Smooth muscle cell (in vitro differentiated cells): ENCODE measurements at regions not wholly inside any gene's neighbourhood (a gene's known extent, or its start where the extent isn't known, plus 50 kb on each side); places are given as distances from the start of the nearest gene placed in this dataset.

Experiments used
- DNase-seq: peaks from one replicate; lab custom pipeline; 2025; ENCODE audit not compliant: unreplicated experiment; lab: John Stamatoyannopoulos, UW
- H2AFZ ChIP-seq: fragments of 200-600 bp; sonication (generic); 2 replicates; pipeline ENCODE4 v1.6.0; 2016; ENCODE audit warnings: antibody characterized with exemption, low read depth, mild to moderate bottlenecking
- H3F3A ChIP-seq: fragments of 200-600 bp; sonication (generic); 2 replicates; pipeline ENCODE4 v1.6.0; 2017; ENCODE audit warnings: antibody characterized with exemption, low read depth
- H3K27ac ChIP-seq: fragments of 200-600 bp; sonication (generic); 2 replicates; pipeline ENCODE4 v1.5.1; 2016; ENCODE audit warnings: low read depth, mild to moderate bottlenecking
- H3K27me3 ChIP-seq: fragments of 200-600 bp; sonication (generic); 2 replicates; pipeline ENCODE4 v1.6.1; 2016; ENCODE audit warnings: low read depth, mild to moderate bottlenecking
- H3K36me3 ChIP-seq: fragments of 200-600 bp; sonication (generic); 2 replicates; pipeline ENCODE4 v1.5.1; 2016; ENCODE audit warnings: low read depth
- H3K4me1 ChIP-seq: fragments of 200-600 bp; sonication (generic); 2 replicates; pipeline ENCODE4 v1.5.1; 2016; ENCODE audit warnings: low read depth
- H3K4me2 ChIP-seq: fragments of 200-600 bp; sonication (generic); 2 replicates; pipeline ENCODE4 v1.6.0; 2016; ENCODE audit warnings: mild to moderate bottlenecking
- H3K4me3 ChIP-seq: fragments of 200-600 bp; sonication (generic); 2 replicates; pipeline ENCODE4 v1.5.1; 2016; ENCODE audit warnings: mild to moderate bottlenecking
- H3K79me2 ChIP-seq: fragments of 200-600 bp; sonication (generic); 2 replicates; pipeline ENCODE4 v1.6.0; 2016; ENCODE audit warnings: low read depth, mild to moderate bottlenecking
- H3K9ac ChIP-seq: fragments of 200-600 bp; sonication (generic); 2 replicates; pipeline ENCODE4 v1.6.0; 2016; ENCODE audit warnings: low read depth
- H3K9me3 ChIP-seq: fragments of 200-600 bp; sonication (generic); replicated peaks from 2 replicates; pipeline ENCODE4 v1.5.1; 2016; ENCODE audit warnings: low read depth
- H4K20me1 ChIP-seq: fragments of 200-600 bp; sonication (generic); 2 replicates; pipeline ENCODE4 v1.6.0; 2016; ENCODE audit warnings: low read depth
- WGBS: methylation state at CpG from one replicate; pipeline ENCODE4 v1.1.7; 2016; ENCODE audit warnings: low lambda C conversion rate; 5-methylcytosine and 5-hydroxymethylcytosine counted together
- TF ChIP-seq, protein P1 (sequence below): fragments of 200-600 bp; sonication (generic); IDR thresholded peaks from 2 replicates; pipeline ENCODE4 v1.5.1; 2017; ENCODE audit warnings: borderline replicate concordance, mild to moderate bottlenecking, antibody characterized with exemption; ENCODE audit not compliant: insufficient read depth, poor library complexity, severe bottlenecking

- H3K27me3 ChIP-seq, result peaks cover 9% of the 10 kb centered on the region
- WGBS, result 85% methylated on average over 8 of the region's 8 CpGs
- H3K4me3 ChIP-seq, result no peak overlapping the region
- no peak overlapping the region for H3K4me2 ChIP-seq
- no peaks in the 10 kb centered on the region for H3K79me2 ChIP-seq
- H3K9me3 ChIP-seq, result no peaks in the 10 kb centered on the region
- no peaks in the 10 kb centered on the region for H3K4me1 ChIP-seq
- no peaks in the 10 kb centered on the region for H3F3A ChIP-seq
- H4K20me1 ChIP-seq, result no peaks in the 10 kb centered on the region
- H3K9ac ChIP-seq, result no peak overlapping the region
- H3K27ac ChIP-seq, result no peak overlapping the region
- H3K36me3 ChIP-seq, result no peaks in the 10 kb centered on the region
- TF ChIP-seq, protein P1, sequence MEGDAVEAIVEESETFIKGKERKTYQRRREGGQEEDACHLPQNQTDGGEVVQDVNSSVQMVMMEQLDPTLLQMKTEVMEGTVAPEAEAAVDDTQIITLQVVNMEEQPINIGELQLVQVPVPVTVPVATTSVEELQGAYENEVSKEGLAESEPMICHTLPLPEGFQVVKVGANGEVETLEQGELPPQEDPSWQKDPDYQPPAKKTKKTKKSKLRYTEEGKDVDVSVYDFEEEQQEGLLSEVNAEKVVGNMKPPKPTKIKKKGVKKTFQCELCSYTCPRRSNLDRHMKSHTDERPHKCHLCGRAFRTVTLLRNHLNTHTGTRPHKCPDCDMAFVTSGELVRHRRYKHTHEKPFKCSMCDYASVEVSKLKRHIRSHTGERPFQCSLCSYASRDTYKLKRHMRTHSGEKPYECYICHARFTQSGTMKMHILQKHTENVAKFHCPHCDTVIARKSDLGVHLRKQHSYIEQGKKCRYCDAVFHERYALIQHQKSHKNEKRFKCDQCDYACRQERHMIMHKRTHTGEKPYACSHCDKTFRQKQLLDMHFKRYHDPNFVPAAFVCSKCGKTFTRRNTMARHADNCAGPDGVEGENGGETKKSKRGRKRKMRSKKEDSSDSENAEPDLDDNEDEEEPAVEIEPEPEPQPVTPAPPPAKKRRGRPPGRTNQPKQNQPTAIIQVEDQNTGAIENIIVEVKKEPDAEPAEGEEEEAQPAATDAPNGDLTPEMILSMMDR, result no peak
- H2AFZ ChIP-seq, result no peak overlapping the region
- no peak for DNase-seq
These were observed 787.6 kb downstream of the BRD1 start for GRCh38 chr22:49040111-49040510.

DNA sequence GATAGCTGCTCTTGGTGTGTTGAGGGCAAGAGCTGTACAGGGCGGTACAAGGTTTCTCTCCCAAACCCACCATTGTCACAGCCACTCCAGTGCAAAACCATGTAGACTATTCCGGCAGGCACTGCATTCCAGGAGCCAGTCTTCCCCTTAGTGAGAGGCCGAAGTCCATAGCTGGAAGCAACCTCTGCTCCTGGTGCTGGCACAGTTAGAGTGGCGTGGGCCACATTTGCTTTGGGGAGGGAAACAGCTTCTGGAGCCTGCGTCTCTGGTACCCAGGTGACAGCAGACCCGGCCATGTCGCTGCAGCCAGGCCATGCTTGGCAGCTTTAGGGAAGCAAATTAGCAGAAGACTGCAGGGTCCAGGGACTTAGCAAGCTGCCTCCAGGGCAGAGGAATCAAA, 788.0 kb downstream of the BRD1 start:
- H3K27ac ChIP-seq, result no peak overlapping the region
- no peak overlapping the region for H3K4me2 ChIP-seq

DNA sequence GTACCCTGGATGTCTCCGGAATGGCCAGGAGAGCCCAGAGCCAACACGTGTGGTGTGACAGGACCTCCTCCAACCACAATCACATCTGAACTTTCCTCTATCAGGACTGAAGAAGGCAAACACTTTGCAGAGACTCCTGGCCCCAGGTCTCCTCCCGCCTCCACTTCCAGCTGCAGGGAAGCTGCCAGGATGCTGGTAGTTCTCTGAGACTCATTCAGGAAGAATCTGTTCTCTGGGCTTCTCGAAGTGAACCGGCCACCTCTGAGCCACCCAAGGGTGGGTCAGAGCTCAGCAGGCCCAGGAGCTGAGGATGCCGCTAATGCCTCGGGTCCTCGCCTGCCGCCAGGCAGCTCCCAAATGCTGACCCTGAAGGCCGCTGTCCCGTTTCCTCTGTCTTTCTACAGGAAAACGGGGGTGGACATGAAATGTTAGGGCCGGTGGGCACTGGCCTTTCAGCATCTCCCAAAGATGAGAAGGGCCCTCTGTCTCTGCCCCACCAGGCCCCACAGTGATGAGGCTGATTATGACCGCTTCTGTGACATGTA, 789.9 kb downstream of the BRD1 start:
- no peak overlapping the region for H3K9ac ChIP-seq
- H3K4me3 ChIP-seq, result no peak overlapping the region
- WGBS, result 93% methylated on average over 14 of the region's 14 CpGs
- no peak for DNase-seq
- no peaks in the 10 kb centered on the region for H4K20me1 ChIP-seq
- H3K4me1 ChIP-seq, result no peaks in the 10 kb centered on the region
- H3K9me3 ChIP-seq, result no peaks in the 10 kb centered on the region
- no peak overlapping the region for H3K4me2 ChIP-seq
- H3K27me3 ChIP-seq, result peaks cover 9% of the 10 kb centered on the region
- no peaks in the 10 kb centered on the region for H3K36me3 ChIP-seq
- H3K79me2 ChIP-seq, result no peaks in the 10 kb centered on the region
- H3K27ac ChIP-seq, result no peak overlapping the region
- H2AFZ ChIP-seq, result no peak overlapping the region
- TF ChIP-seq, protein P1, result no peak
- no peaks in the 10 kb centered on the region for H3F3A ChIP-seq

More for the DNA sequence above, 788.0 kb downstream of the BRD1 start:
- Histone ChIP-seq H2AFZ (no peak overlapping the region), H3F3A (no peaks in the 10 kb centered on the region), H3K4me3 (no peak overlapping the region), H3K79me2 (no peaks in the 10 kb centered on the region), H3K4me1 (no peaks in the 10 kb centered on the region), H3K9me3 (no peaks in the 10 kb centered on the region), H4K20me1 (no peaks in the 10 kb centered on the region), H3K27me3 (peaks cover 9% of the 10 kb centered on the region), H3K36me3 (no peaks in the 10 kb centered on the region), H3K9ac (no peak overlapping the region)
- 83% methylated on average over 7 of the region's 7 CpGs for WGBS
- TF ChIP-seq, protein P1, result no peak
- no peak for DNase-seq

GRCh38 chr22:49036513-49036912, 791.2 kb downstream of the BRD1 start:
- no peak overlapping the region for H3K4me3 ChIP-seq
- H3F3A ChIP-seq, result no peaks in the 10 kb centered on the region
- H2AFZ ChIP-seq, result no peak overlapping the region
- 93% methylated on average over 10 of the region's 10 CpGs for WGBS
- TF ChIP-seq, protein P1, result no peak
- no peak for DNase-seq
- no peak overlapping the region for H3K9ac ChIP-seq
- H3K36me3 ChIP-seq, result no peaks in the 10 kb centered on the region
- H3K27ac ChIP-seq, result no peak overlapping the region
- H3K9me3 ChIP-seq, result no peaks in the 10 kb centered on the region
- H3K27me3 ChIP-seq, result peaks cover 7% of the 10 kb centered on the region
- no peaks in the 10 kb centered on the region for H4K20me1 ChIP-seq
- H3K4me2 ChIP-seq, result no peak overlapping the region
- H3K79me2 ChIP-seq, result no peaks in the 10 kb centered on the region
- no peaks in the 10 kb centered on the region for H3K4me1 ChIP-seq
